Loucy (cell line): ENCODE measurements at regions not wholly inside any gene's neighbourhood (a gene's known extent, or its start where the extent isn't known, plus 50 kb on each side); places are given as distances from the start of the nearest gene placed in this dataset.

Experiments
- H2AFZ ChIP-seq: fragments of 200-600 bp; sonication (generic); 2 replicates; pipeline ENCODE4 v1.6.0; 2016; ENCODE audit warnings: antibody characterized with exemption, mild to moderate bottlenecking, low read length, moderate library complexity
- H3F3A ChIP-seq: fragments of 200-600 bp; 2 replicates; pipeline ENCODE4 v1.6.0; 2016; ENCODE audit warnings: antibody characterized with exemption, low read depth, mild to moderate bottlenecking
- H3K27me3 ChIP-seq: fragments of 200-600 bp; sonication (generic); 2 replicates; pipeline ENCODE4 v1.6.1; 2014; ENCODE audit warnings: low read length, mild to moderate bottlenecking; ENCODE audit not compliant: insufficient read depth, poor library complexity, severe bottlenecking
- H3K36me3 ChIP-seq: fragments of 200-600 bp; sonication (generic); 2 replicates; pipeline ENCODE4 v1.6.1; 2016; ENCODE audit warnings: low read length; ENCODE audit not compliant: insufficient read depth
- H3K4me1 ChIP-seq: fragments of 200-600 bp; sonication (generic); 2 replicates; pipeline ENCODE4 v1.5.1; 2014; ENCODE audit warnings: low read length, mild to moderate bottlenecking; ENCODE audit not compliant: insufficient read depth, poor library complexity, severe bottlenecking
- H3K4me2 ChIP-seq: fragments of 200-600 bp; sonication (generic); 2 replicates; pipeline ENCODE4 v1.6.0; 2014; ENCODE audit warnings: antibody characterized with exemption, low read length, low read depth, mild to moderate bottlenecking; ENCODE audit not compliant: poor library complexity, severe bottlenecking
- H3K4me3 ChIP-seq: fragments of 200-600 bp; sonication (generic); 2 replicates; pipeline ENCODE4 v1.5.1; 2014; ENCODE audit warnings: low read length, mild to moderate bottlenecking, mixed read lengths; ENCODE audit not compliant: poor library complexity, severe bottlenecking
- H3K79me2 ChIP-seq: fragments of 200-600 bp; sonication (generic); 2 replicates; pipeline ENCODE4 v1.6.1; 2014; ENCODE audit warnings: low read length; ENCODE audit not compliant: insufficient read depth
- H3K9ac ChIP-seq: fragments of 200-600 bp; sonication (generic); 2 replicates; pipeline ENCODE4 v1.6.0; 2014; ENCODE audit warnings: mild to moderate bottlenecking, low read depth, low read length, moderate library complexity; ENCODE audit not compliant: poor library complexity, severe bottlenecking
- H3K9me2 ChIP-seq: fragments of 200-600 bp; sonication (generic); replicated peaks from 2 replicates; pipeline ENCODE4 v1.6.1; 2016; ENCODE audit warnings: low read depth, low read length, mixed read lengths
- H3K9me3 ChIP-seq: fragments of 200-600 bp; sonication (generic); 2 replicates; pipeline ENCODE4 v1.6.1; 2014; ENCODE audit warnings: mild to moderate bottlenecking, antibody characterized with exemption, low read length, low read depth; ENCODE audit not compliant: insufficient read depth
- H4K20me1 ChIP-seq: fragments of 200-600 bp; sonication (generic); 2 replicates; pipeline ENCODE4 v1.6.0; 2014; ENCODE audit warnings: antibody characterized with exemption, low read length, mild to moderate bottlenecking; ENCODE audit not compliant: insufficient read depth, poor library complexity, severe bottlenecking
- EZH2phosphoT487 ChIP-seq: fragments of 200-600 bp; IDR thresholded peaks from 2 replicates; pipeline ENCODE4 v1.6.1; 2018; ENCODE audit warnings: antibody characterized with exemption, mild to moderate bottlenecking, moderate library complexity, borderline replicate concordance
- TF ChIP-seq, protein P1 (sequence below): fragments of 200-600 bp; sonication (generic); conservative IDR thresholded peaks from 2 replicates; pipeline ENCODE4 v1.5.1; 2014; ENCODE audit warnings: mild to moderate bottlenecking, antibody characterized with exemption, low read length

DNA sequence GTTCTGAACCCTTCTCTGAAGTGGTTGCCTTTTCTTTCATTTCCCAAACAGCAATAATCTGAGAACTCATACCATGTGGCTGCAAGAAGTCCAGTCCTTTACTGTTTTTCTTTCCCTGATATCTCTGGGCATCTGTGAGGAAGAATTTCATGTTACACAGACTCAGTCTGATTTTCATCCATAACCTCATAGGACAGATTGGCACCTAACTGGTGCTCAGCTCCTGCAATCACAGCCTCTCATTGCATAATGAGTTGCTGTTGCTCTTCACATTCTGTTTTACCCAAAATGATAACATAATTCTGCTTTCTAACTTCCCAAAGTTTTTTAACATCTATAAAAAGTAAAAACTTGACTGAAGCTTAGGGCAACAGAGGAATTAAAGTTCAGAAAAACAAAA, 472.2 kb upstream of the PBX1 start:
- no peaks in the 10 kb centered on the region for H3K36me3 ChIP-seq
- no peak overlapping the region for H3K4me2 ChIP-seq
- no peaks in the 10 kb centered on the region for H3K4me1 ChIP-seq
- no peak overlapping the region for H3K4me3 ChIP-seq
- H3F3A ChIP-seq: no peaks in the 10 kb centered on the region
- no peaks in the 10 kb centered on the region for H3K79me2 ChIP-seq
- H4K20me1 ChIP-seq: no peaks in the 10 kb centered on the region
- no peaks in the 10 kb centered on the region for H3K27me3 ChIP-seq
- no peak overlapping the region for H3K9ac ChIP-seq
- no peaks in the 10 kb centered on the region for H3K9me3 ChIP-seq
- no peaks in the 10 kb centered on the region for H3K9me2 ChIP-seq
- TF ChIP-seq EZH2phosphoT487: no peak
- TF ChIP-seq, protein P1, sequence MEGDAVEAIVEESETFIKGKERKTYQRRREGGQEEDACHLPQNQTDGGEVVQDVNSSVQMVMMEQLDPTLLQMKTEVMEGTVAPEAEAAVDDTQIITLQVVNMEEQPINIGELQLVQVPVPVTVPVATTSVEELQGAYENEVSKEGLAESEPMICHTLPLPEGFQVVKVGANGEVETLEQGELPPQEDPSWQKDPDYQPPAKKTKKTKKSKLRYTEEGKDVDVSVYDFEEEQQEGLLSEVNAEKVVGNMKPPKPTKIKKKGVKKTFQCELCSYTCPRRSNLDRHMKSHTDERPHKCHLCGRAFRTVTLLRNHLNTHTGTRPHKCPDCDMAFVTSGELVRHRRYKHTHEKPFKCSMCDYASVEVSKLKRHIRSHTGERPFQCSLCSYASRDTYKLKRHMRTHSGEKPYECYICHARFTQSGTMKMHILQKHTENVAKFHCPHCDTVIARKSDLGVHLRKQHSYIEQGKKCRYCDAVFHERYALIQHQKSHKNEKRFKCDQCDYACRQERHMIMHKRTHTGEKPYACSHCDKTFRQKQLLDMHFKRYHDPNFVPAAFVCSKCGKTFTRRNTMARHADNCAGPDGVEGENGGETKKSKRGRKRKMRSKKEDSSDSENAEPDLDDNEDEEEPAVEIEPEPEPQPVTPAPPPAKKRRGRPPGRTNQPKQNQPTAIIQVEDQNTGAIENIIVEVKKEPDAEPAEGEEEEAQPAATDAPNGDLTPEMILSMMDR: no peak
- H2AFZ ChIP-seq: no peak overlapping the region

DNA sequence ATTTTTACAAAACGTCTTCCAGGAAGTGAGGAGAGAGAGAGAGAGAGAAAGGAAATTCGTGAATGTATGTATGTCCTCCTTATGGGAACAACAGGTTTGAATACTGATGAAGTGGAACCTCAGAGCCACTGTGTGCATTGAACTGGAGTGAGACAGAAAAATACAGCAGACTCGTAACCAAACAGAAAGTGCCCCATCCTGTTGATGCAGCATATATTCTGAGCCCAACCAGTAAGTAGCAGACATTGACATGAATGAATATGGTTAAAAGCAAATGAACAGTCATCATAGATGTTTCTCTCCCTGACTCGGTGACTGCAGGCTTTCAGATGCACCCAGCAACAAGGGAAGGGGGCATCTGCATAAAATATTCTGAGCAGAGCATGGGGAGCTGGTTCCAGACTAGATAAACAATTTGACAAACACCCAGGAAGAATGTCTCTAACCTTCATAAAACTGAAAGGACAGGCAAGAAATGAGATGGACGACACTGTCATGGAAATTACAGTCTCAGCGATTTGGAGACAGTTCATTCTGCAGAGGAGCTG, 471.0 kb upstream of the PBX1 start:
- no peak overlapping the region for H2AFZ ChIP-seq
- H3K4me2 ChIP-seq: no peak overlapping the region
- no peak overlapping the region for H3K9ac ChIP-seq
- H4K20me1 ChIP-seq: no peaks in the 10 kb centered on the region
- H3K9me3 ChIP-seq: no peaks in the 10 kb centered on the region
- no peaks in the 10 kb centered on the region for H3F3A ChIP-seq
- H3K4me3 ChIP-seq: no peak overlapping the region
- no peak for TF ChIP-seq EZH2phosphoT487
- TF ChIP-seq, protein P1: no peak
- no peaks in the 10 kb centered on the region for H3K36me3 ChIP-seq
- H3K4me1 ChIP-seq: no peaks in the 10 kb centered on the region
- no peaks in the 10 kb centered on the region for H3K27me3 ChIP-seq
- H3K9me2 ChIP-seq: no peaks in the 10 kb centered on the region
- H3K79me2 ChIP-seq: no peaks in the 10 kb centered on the region

DNA sequence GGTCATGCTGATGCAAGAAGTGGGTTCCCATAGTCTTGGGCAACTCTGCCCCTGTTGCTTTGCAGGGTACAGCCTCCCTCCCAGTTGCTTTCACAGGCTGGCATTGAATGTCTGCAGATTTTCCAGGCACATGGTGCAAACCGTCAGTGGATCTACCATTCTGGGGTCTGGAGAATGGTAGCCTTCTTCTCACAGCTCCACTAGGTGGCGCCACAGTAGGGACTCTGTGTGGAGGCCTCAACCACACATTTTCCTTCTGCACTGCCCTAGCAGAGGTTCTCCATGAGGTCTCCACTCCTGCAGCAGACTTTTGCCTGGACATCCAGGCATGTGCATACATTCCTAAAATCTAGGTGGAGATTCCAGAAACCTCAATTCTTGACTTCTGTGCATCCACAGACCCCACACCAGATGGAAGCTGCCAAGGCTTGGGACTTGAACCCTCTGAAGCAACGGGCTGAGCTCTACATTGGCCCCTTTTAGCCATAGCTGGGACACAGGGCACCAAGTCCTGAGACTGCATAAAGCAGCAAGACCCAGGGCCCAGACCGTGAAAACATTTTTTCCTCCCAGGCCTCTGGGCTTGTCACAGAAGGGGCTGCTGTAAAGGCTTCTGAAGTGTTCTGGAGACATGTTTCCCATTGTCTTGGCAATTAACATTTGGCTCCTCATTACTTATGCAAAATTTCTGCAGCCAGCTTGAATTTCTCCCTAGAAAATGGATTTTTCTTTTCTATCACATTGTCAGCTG, 466.2 kb upstream of the PBX1 start:
- H3K9me3 ChIP-seq: no peaks in the 10 kb centered on the region

More for the DNA sequence above, 466.2 kb upstream of the PBX1 start:
- Histone ChIP-seq H2AFZ (no peak overlapping the region), H3K27me3 (no peaks in the 10 kb centered on the region), H3K79me2 (no peaks in the 10 kb centered on the region), H3K4me3 (no peak overlapping the region), H3K36me3 (no peaks in the 10 kb centered on the region), H3F3A (no peaks in the 10 kb centered on the region), H3K4me2 (no peak overlapping the region), H4K20me1 (no peaks in the 10 kb centered on the region), H3K9ac (no peak overlapping the region), H3K4me1 (no peaks in the 10 kb centered on the region), H3K9me2 (no peaks in the 10 kb centered on the region)
- TF ChIP-seq, protein P1: peak; percentile 43
- no peak for TF ChIP-seq EZH2phosphoT487
